OCI-LY1 (cell line): ENCODE measurements at regions not wholly inside any gene's neighbourhood (a gene's known extent, or its start where the extent isn't known, plus 50 kb on each side); places are given as distances from the start of the nearest gene placed in this dataset.

Experiments
- H2AFZ ChIP-seq: fragments of 200-600 bp; sonication (generic), shearing (Covaris generic); 2 replicates; pipeline ENCODE4 v1.6.0; 2014; ENCODE audit warnings: antibody characterized with exemption, mild to moderate bottlenecking, low read length
- H3F3A ChIP-seq: fragments of 200-600 bp; sonication (generic), shearing (Covaris generic); 2 replicates; pipeline ENCODE4 v1.6.0; 2014; ENCODE audit warnings: mild to moderate bottlenecking, antibody characterized with exemption, low read length, moderate library complexity; ENCODE audit not compliant: insufficient read depth
- H3K27ac ChIP-seq: fragments of 200-600 bp; sonication (generic); 2 replicates; pipeline ENCODE4 v1.5.1; 2014; ENCODE audit warnings: low read length, mixed run types, mild to moderate bottlenecking, low read depth; ENCODE audit not compliant: poor library complexity, severe bottlenecking
- H3K27me3 ChIP-seq: fragments of 200-600 bp; sonication (generic); 2 replicates; pipeline ENCODE4 v1.6.0; 2014; ENCODE audit warnings: antibody characterized with exemption, mild to moderate bottlenecking, low read length, moderate library complexity; ENCODE audit not compliant: insufficient read depth
- H3K36me3 ChIP-seq: fragments of 200-600 bp; sonication (generic); 2 replicates; pipeline ENCODE4 v1.6.1; 2014; ENCODE audit warnings: mild to moderate bottlenecking, antibody characterized with exemption, low read length, moderate library complexity, mixed read lengths; ENCODE audit not compliant: insufficient read depth
- H3K4me1 ChIP-seq: fragments of 200-600 bp; sonication (generic); 2 replicates; pipeline ENCODE4 v1.5.1; 2014; ENCODE audit warnings: mild to moderate bottlenecking, low read length, moderate library complexity; ENCODE audit not compliant: insufficient read depth, severe bottlenecking
- H3K4me2 ChIP-seq: fragments of 200-600 bp; sonication (generic), shearing (Covaris generic); 2 replicates; pipeline ENCODE4 v1.6.1; 2014; ENCODE audit warnings: low read length
- H3K4me3 ChIP-seq: fragments of 200-600 bp; sonication (generic); 2 replicates; pipeline ENCODE4 v1.5.1; 2014; ENCODE audit warnings: low read length, low read depth, mild to moderate bottlenecking, mixed read lengths; ENCODE audit not compliant: poor library complexity, severe bottlenecking
- H3K79me2 ChIP-seq: fragments of 200-600 bp; shearing (Covaris generic); 2 replicates; pipeline ENCODE4 v1.6.1; 2016; ENCODE audit warnings: mixed run types, low read length, mixed read lengths; ENCODE audit not compliant: insufficient read depth
- H3K9ac ChIP-seq: fragments of 200-600 bp; sonication (generic), shearing (Covaris generic); 2 replicates; pipeline ENCODE4 v1.6.1; 2014; ENCODE audit warnings: mild to moderate bottlenecking, low read length, mixed read lengths
- H3K9me2 ChIP-seq: fragments of 200-600 bp; sonication (generic), shearing (Covaris generic); 2 replicates; pipeline ENCODE4 v1.6.1; 2014; ENCODE audit warnings: low read depth, mild to moderate bottlenecking, low read length, mixed read lengths
- H3K9me3 ChIP-seq: fragments of 200-600 bp; shearing (Covaris generic); 2 replicates; pipeline ENCODE4 v1.6.1; 2014; ENCODE audit warnings: low read length, mixed read lengths
- H4K20me1 ChIP-seq: fragments of 200-600 bp; sonication (generic), shearing (Covaris generic); 2 replicates; pipeline ENCODE4 v1.6.0; 2016; ENCODE audit warnings: mild to moderate bottlenecking, low read length; ENCODE audit not compliant: insufficient read depth
- CTCF ChIP-seq: fragments of 200-600 bp; sonication (generic), shearing (Covaris generic); IDR thresholded peaks from 2 replicates; pipeline ENCODE4 v1.5.1; 2017; ENCODE audit warnings: mild to moderate bottlenecking, antibody characterized with exemption, low read length, moderate library complexity, mixed read lengths
- EZH2 ChIP-seq: fragments of 200-600 bp; sonication (generic), shearing (Covaris generic); IDR thresholded peaks from 2 replicates; pipeline ENCODE4 v1.8.0; 2017; ENCODE audit warnings: borderline replicate concordance, mixed run types, mild to moderate bottlenecking, antibody characterized with exemption, low read length, moderate library complexity, mixed read lengths

DNA sequence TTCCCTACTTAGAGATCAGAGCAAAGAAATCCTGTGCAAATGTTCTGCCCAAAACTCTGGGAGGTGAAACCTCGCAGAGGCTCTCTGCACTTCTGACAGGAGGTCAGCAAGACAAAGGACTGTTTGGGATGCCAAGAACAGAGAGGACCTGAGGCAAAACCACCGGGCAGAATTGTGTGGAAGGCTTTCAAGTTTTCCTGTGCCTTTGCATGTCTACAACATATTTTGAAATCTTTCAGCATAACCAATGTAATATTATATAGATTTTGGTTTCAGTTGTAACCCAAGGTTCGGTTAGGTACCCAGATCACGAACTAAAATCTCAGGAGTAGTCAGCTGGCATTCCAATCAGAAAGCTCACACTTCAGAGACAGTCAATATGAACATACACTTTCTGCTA lies 99.4 kb upstream of the PLEKHA5 start:
- H3K4me2 ChIP-seq, result no peak overlapping the region
- TF ChIP-seq EZH2, result no peak
- no peak for TF ChIP-seq CTCF
- no peak overlapping the region for H2AFZ ChIP-seq
- no peaks in the 10 kb centered on the region; the same call in 1 of the 2 replicates for H3K36me3 ChIP-seq
- no peak overlapping the region for H3K9ac ChIP-seq
- peaks cover 2% of the 10 kb centered on the region; the same call in 1 of the 2 replicates for H3K9me3 ChIP-seq
- no peak overlapping the region for H3K4me3 ChIP-seq
- H4K20me1 ChIP-seq, result no peaks in the 10 kb centered on the region
- H3K4me1 ChIP-seq, result no peaks in the 10 kb centered on the region
- no peaks in the 10 kb centered on the region for H3F3A ChIP-seq
- H3K79me2 ChIP-seq, result no peaks in the 10 kb centered on the region
- H3K27me3 ChIP-seq, result no peaks in the 10 kb centered on the region
- H3K27ac ChIP-seq, result no peak overlapping the region
- H3K9me2 ChIP-seq, result no peaks in the 10 kb centered on the region

- Histone ChIP-seq H3K4me3 (no peak overlapping the region), H3K9me3 (peaks cover 2% of the 10 kb centered on the region; the same call in 1 of the 2 replicates), H3K9me2 (no peaks in the 10 kb centered on the region), H3K9ac (no peak overlapping the region), H2AFZ (no peak overlapping the region), H3K4me2 (no peak overlapping the region), H4K20me1 (no peaks in the 10 kb centered on the region), H3F3A (no peaks in the 10 kb centered on the region), H3K27me3 (no peaks in the 10 kb centered on the region), H3K4me1 (no peaks in the 10 kb centered on the region), H3K79me2 (no peaks in the 10 kb centered on the region), H3K27ac (no peak overlapping the region), H3K36me3 (no peaks in the 10 kb centered on the region; the same call in 1 of the 2 replicates)
- no peak for TF ChIP-seq EZH2
- no peak for TF ChIP-seq CTCF
Observed at GRCh38 chr12:19030603-19031002, 98.9 kb upstream of the PLEKHA5 start.

- no peaks in the 10 kb centered on the region; the same call in 1 of the 2 replicates for H3K36me3 ChIP-seq
- no peaks in the 10 kb centered on the region for H4K20me1 ChIP-seq
- no peak overlapping the region for H3K27ac ChIP-seq
- no peaks in the 10 kb centered on the region for H3K79me2 ChIP-seq
- H3K9me2 ChIP-seq, result no peaks in the 10 kb centered on the region
- peaks cover 2% of the 10 kb centered on the region; the same call in 1 of the 2 replicates for H3K9me3 ChIP-seq
- H3K4me2 ChIP-seq, result no peak overlapping the region
- H3K4me1 ChIP-seq, result no peaks in the 10 kb centered on the region
- TF ChIP-seq EZH2, result no peak
- TF ChIP-seq CTCF, result no peak
- H3K27me3 ChIP-seq, result no peaks in the 10 kb centered on the region
- no peaks in the 10 kb centered on the region for H3F3A ChIP-seq
- no peak overlapping the region for H2AFZ ChIP-seq
- no peak overlapping the region for H3K9ac ChIP-seq
- no peak overlapping the region for H3K4me3 ChIP-seq
Observed at GRCh38 chr12:19031032-19031431, 98.5 kb upstream of the PLEKHA5 start.
